H9 (cell line): ENCODE measurements at regions not wholly inside any gene's neighbourhood (a gene's known extent, or its start where the extent isn't known, plus 50 kb on each side); places are given as distances from the start of the nearest gene placed in this dataset.

ENCODE experiments used
- DNase-seq: peaks from one replicate; pipeline ENCODE4 v3.0.0-alpha.2; 2017
- H2AFZ ChIP-seq: one replicate; pipeline ENCODE4 v1.6.1; 2013; ENCODE audit warnings: mild to moderate bottlenecking, low read length, control low read depth, moderate library complexity
- H2AK5ac ChIP-seq: 2 replicates; pipeline ENCODE4 v1.6.1; 2013; ENCODE audit warnings: low read length, control low read depth, mixed read lengths; ENCODE audit not compliant: insufficient read length
- H2BK120ac ChIP-seq: one replicate; pipeline ENCODE4 v1.6.1; 2013; ENCODE audit warnings: low read depth, mild to moderate bottlenecking, low read length, control low read depth, inconsistent platforms; ENCODE audit not compliant: poor library complexity, severe bottlenecking
- H2BK12ac ChIP-seq: 2 replicates; pipeline ENCODE4 v1.6.1; 2013; ENCODE audit warnings: low read length, control low read depth, mixed read lengths, low read depth; ENCODE audit not compliant: insufficient read length
- H2BK15ac ChIP-seq: 2 replicates; pipeline ENCODE4 v1.6.1; 2013; ENCODE audit warnings: low read depth, low read length, control low read depth
- H2BK20ac ChIP-seq: one replicate; pipeline ENCODE4 v1.6.1; 2013; ENCODE audit warnings: low read depth, mild to moderate bottlenecking, low read length, control low read depth, inconsistent platforms; ENCODE audit not compliant: poor library complexity, severe bottlenecking
- H2BK5ac ChIP-seq: 2 replicates; pipeline ENCODE4 v1.6.1; 2013; ENCODE audit warnings: low read length, control low read depth, mixed read lengths; ENCODE audit not compliant: insufficient read length
- H3K14ac ChIP-seq: 2 replicates; pipeline ENCODE4 v1.6.1; 2013; ENCODE audit warnings: low read length, control low read depth; ENCODE audit not compliant: insufficient read depth
- H3K18ac ChIP-seq: 2 replicates; pipeline ENCODE4 v1.6.1; 2013; ENCODE audit warnings: low read depth, mild to moderate bottlenecking, mixed read lengths, low read length, control low read depth; ENCODE audit not compliant: insufficient read length
- H3K23ac ChIP-seq: 2 replicates; pipeline ENCODE4 v1.6.1; 2013; ENCODE audit warnings: low read length, control low read depth, mixed read lengths, low read depth; ENCODE audit not compliant: insufficient read length
- H3K23me2 ChIP-seq: 2 replicates; pipeline ENCODE4 v1.6.1; 2013; ENCODE audit warnings: low read depth, mild to moderate bottlenecking, mixed read lengths, low read length, control low read depth; ENCODE audit not compliant: insufficient read length, poor library complexity, severe bottlenecking
- H3K27ac ChIP-seq: 2 replicates; pipeline ENCODE4 v1.5.1; 2013; ENCODE audit warnings: low read length, control low read depth, mixed read lengths, low read depth; ENCODE audit not compliant: insufficient read length
- H3K27me3 ChIP-seq: 2 replicates; pipeline ENCODE4 v1.6.1; 2013; ENCODE audit warnings: low read length, control low read depth, inconsistent platforms; ENCODE audit not compliant: insufficient read depth
- H3K4ac ChIP-seq: 2 replicates; pipeline ENCODE4 v1.6.1; 2013; ENCODE audit warnings: low read depth, mild to moderate bottlenecking, control low read depth, inconsistent platforms, low read length, moderate library complexity
- H3K4me1 ChIP-seq: 2 replicates; pipeline ENCODE4 v1.6.1; 2013; ENCODE audit warnings: low read length, control low read depth, inconsistent platforms; ENCODE audit not compliant: insufficient read depth
- H3K4me2 ChIP-seq: 2 replicates; pipeline ENCODE4 v1.6.1; 2013; ENCODE audit warnings: low read length, control low read depth, mixed read lengths; ENCODE audit not compliant: insufficient read length, insufficient read depth
- H3K56ac ChIP-seq: 2 replicates; pipeline ENCODE4 v1.6.1; 2013; ENCODE audit warnings: low read depth, mild to moderate bottlenecking, mixed read lengths, low read length, control low read depth; ENCODE audit not compliant: insufficient read length
- H3K79me1 ChIP-seq: 2 replicates; pipeline ENCODE4 v1.6.1; 2013; ENCODE audit warnings: low read depth, mild to moderate bottlenecking, moderate library complexity, low read length, control low read depth, inconsistent platforms; ENCODE audit not compliant: insufficient read depth, poor library complexity, severe bottlenecking
- H3K79me2 ChIP-seq: 2 replicates; pipeline ENCODE4 v1.6.1; 2013; ENCODE audit warnings: low read length, control low read depth, inconsistent platforms; ENCODE audit not compliant: insufficient read depth
- H3K9ac ChIP-seq: 2 replicates; pipeline ENCODE4 v1.6.1; 2013; ENCODE audit warnings: low read length, control low read depth, mixed read lengths; ENCODE audit not compliant: insufficient read length; ENCODE audit errors: extremely low read depth
- H3K9me3 ChIP-seq: one replicate; pipeline ENCODE4 v1.6.1; 2013; ENCODE audit warnings: low read depth, low read length, inconsistent platforms; ENCODE audit not compliant: control insufficient read depth
- H3T11ph ChIP-seq: one replicate; pipeline ENCODE4 v1.6.1; 2013; ENCODE audit warnings: mild to moderate bottlenecking, low read length, control low read depth, inconsistent platforms
- H4K20me1 ChIP-seq: one replicate; pipeline ENCODE4 v1.6.1; 2013; ENCODE audit not compliant: control insufficient read depth, insufficient read length, insufficient read depth
- H4K5ac ChIP-seq: 2 replicates; pipeline ENCODE4 v1.6.1; 2013; ENCODE audit warnings: low read depth, mild to moderate bottlenecking, mixed read lengths, low read length, control low read depth; ENCODE audit not compliant: insufficient read length
- H4K8ac ChIP-seq: replicated peaks from 2 replicates; pipeline ENCODE4 v1.6.1; 2013; ENCODE audit warnings: low read length, control low read depth, mixed read lengths, low read depth; ENCODE audit not compliant: insufficient read length
- H4K91ac ChIP-seq: 2 replicates; pipeline ENCODE4 v1.6.1; 2013; ENCODE audit warnings: low read depth, mild to moderate bottlenecking, moderate library complexity, mixed read lengths, low read length, control low read depth; ENCODE audit not compliant: insufficient read length
- H3K27ac Mint-ChIP-seq, 3 experiments: 2 replicates in 2 of 3; 3 replicates in 1 of 3; pipeline ENCODE4 v1.8.0; 2020 to 2021; ENCODE audit warnings: mixed read lengths in 3 of 3, mild to moderate bottlenecking in 1 of 3, moderate library complexity in 1 of 3
- H3K27me3 Mint-ChIP-seq: 2 replicates; pipeline ENCODE4 v1.8.0; 2021; ENCODE audit warnings: low read depth, mild to moderate bottlenecking, moderate library complexity, mixed read lengths
- H3K36me3 Mint-ChIP-seq, 3 experiments: 2 replicates in 2 of 3; 3 replicates in 1 of 3; pipeline ENCODE4 v1.8.0; 2020 to 2021; ENCODE audit warnings: low read depth in 3 of 3, mixed read lengths in 3 of 3; ENCODE audit not compliant: insufficient read depth in 1 of 3
- H3K4me1 Mint-ChIP-seq, 2 experiments: 2 replicates each; pipeline ENCODE4 v1.8.0; 2020; ENCODE audit warnings: mixed read lengths in 2 of 2
- H3K4me3 Mint-ChIP-seq, 2 experiments: 2 replicates in 1 of 2; 3 replicates in 1 of 2; pipeline ENCODE4 v1.8.0; 2020 to 2021; ENCODE audit warnings: mild to moderate bottlenecking in 2 of 2, mixed read lengths in 2 of 2, moderate library complexity in 1 of 2
- H3K9me3 Mint-ChIP-seq, 2 experiments: 2 replicates in 1 of 2; 3 replicates in 1 of 2; pipeline ENCODE4 v1.8.0; 2020; ENCODE audit warnings: mild to moderate bottlenecking in 2 of 2, mixed read lengths in 2 of 2, moderate library complexity in 1 of 2
- WGBS: extraction: QIAGEN DNeasy Blood & Tissue Kit; methylation state at CpG from one replicate; pipeline ENCODE4 v1.1.7; 2013; ENCODE audit warnings: missing lambda C conversion rate, low lambda C conversion rate, mixed read lengths; ENCODE audit not compliant: insufficient read length; ENCODE audit errors: extremely low coverage; 5-methylcytosine and 5-hydroxymethylcytosine counted together
- TF ChIP-seq, protein P1 (sequence below): fragments of 200-600 bp; sonication (generic); conservative IDR thresholded peaks from 3 replicates; pipeline ENCODE4 v1.8.0; 2021; ENCODE audit warnings: antibody characterized with exemption, mild to moderate bottlenecking

- H3K23me2 ChIP-seq, result no peaks in the 10 kb centered on the region
- no peak overlapping the region for H3K23ac ChIP-seq
- H2BK20ac ChIP-seq, result no peak overlapping the region
- H3K14ac ChIP-seq, result no peak overlapping the region
- Mint-ChIP-seq H3K36me3 (no peaks in the 10 kb centered on the region), H3K27ac (no peak overlapping the region), H3K27me3 (no peaks in the 10 kb centered on the region), H3K4me3 (no peak overlapping the region), H3K9me3 (no peaks in the 10 kb centered on the region), H3K4me1 (no peaks in the 10 kb centered on the region)
- H3K27ac ChIP-seq, result no peak overlapping the region
- H3K4ac ChIP-seq, result no peak overlapping the region
- H4K91ac ChIP-seq, result no peak overlapping the region
- H4K20me1 ChIP-seq, result no peaks in the 10 kb centered on the region
- H3K4me1 ChIP-seq, result no peaks in the 10 kb centered on the region
- H2BK15ac ChIP-seq, result no peak overlapping the region
- DNase-seq, result no peak
- no peak overlapping the region for H2AK5ac ChIP-seq
- H2BK12ac ChIP-seq, result no peak overlapping the region
- H3K9me3 ChIP-seq, result no peaks in the 10 kb centered on the region
- H3K27me3 ChIP-seq, result no peaks in the 10 kb centered on the region
- H3T11ph ChIP-seq, result no peak overlapping the region
- H3K79me1 ChIP-seq, result no peaks in the 10 kb centered on the region
- H3K4me2 ChIP-seq, result no peak overlapping the region
- H4K8ac ChIP-seq, result no peak overlapping the region
- no peak overlapping the region for H2BK5ac ChIP-seq
- H3K56ac ChIP-seq, result no peak overlapping the region
- H2AFZ ChIP-seq, result no peak overlapping the region
- TF ChIP-seq, protein P1, sequence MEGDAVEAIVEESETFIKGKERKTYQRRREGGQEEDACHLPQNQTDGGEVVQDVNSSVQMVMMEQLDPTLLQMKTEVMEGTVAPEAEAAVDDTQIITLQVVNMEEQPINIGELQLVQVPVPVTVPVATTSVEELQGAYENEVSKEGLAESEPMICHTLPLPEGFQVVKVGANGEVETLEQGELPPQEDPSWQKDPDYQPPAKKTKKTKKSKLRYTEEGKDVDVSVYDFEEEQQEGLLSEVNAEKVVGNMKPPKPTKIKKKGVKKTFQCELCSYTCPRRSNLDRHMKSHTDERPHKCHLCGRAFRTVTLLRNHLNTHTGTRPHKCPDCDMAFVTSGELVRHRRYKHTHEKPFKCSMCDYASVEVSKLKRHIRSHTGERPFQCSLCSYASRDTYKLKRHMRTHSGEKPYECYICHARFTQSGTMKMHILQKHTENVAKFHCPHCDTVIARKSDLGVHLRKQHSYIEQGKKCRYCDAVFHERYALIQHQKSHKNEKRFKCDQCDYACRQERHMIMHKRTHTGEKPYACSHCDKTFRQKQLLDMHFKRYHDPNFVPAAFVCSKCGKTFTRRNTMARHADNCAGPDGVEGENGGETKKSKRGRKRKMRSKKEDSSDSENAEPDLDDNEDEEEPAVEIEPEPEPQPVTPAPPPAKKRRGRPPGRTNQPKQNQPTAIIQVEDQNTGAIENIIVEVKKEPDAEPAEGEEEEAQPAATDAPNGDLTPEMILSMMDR, result no peak
- no peaks in the 10 kb centered on the region for H3K79me2 ChIP-seq
- WGBS, result no CpG with 5 or more reads among the region's 2 CpGs
- no peak overlapping the region for H4K5ac ChIP-seq
- H2BK120ac ChIP-seq, result no peak overlapping the region
- H3K18ac ChIP-seq, result no peak overlapping the region
- H3K9ac ChIP-seq, result no peak overlapping the region
Measured at GRCh38 chr11:86136538-86136937, 67.7 kb upstream of the PICALM start.
